ENCODE measurements at regions not wholly inside any gene's neighbourhood (a gene's known extent, or its start where the extent isn't known, plus 50 kb on each side); places are given as distances from the start of the nearest gene placed in this dataset.

DNA sequence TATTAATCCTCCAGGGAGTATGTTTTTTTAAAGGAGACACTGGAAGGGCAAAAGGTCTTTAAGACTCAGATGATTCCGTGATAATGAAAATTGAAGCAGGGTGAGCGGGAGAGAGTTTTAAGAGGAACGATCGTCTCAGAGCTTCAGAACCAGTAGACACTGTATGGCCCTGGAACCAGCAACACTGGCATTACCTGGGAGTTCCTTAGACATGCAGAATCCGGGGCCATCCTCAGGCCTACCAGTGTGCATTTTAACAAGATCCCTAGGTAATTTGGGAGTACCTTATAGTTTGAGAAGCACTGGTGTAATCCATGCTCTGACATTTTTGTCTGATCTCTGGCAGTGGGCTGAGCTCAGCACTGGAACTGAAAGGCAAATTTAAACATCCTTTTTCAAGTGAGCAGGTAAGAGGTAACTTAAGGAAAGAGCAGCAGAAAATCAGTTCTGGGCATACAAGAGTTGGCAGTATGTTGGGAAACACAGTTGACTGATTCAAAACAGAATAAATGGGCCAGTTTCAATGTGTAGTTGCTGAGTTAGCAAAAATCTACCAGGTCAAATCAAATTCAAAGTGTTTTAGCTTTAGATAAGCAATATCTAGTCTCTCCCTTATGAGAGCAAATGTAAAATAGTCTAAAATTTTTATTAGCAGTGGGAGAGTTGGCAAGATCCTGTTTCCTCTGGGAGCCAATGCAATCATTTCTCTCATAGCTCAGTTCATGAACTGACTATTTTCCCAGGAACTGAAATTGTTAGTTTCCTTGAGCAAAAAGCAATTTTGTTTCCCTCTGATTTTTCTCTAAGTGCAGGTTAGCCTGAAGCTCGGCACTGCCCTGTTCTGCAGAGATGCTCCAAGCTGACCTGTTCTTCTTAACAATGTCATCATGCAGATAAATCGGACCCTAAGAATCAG lies 97.2 kb upstream of the ELMO1 start:
- TF ChIP-seq, protein P1, sequence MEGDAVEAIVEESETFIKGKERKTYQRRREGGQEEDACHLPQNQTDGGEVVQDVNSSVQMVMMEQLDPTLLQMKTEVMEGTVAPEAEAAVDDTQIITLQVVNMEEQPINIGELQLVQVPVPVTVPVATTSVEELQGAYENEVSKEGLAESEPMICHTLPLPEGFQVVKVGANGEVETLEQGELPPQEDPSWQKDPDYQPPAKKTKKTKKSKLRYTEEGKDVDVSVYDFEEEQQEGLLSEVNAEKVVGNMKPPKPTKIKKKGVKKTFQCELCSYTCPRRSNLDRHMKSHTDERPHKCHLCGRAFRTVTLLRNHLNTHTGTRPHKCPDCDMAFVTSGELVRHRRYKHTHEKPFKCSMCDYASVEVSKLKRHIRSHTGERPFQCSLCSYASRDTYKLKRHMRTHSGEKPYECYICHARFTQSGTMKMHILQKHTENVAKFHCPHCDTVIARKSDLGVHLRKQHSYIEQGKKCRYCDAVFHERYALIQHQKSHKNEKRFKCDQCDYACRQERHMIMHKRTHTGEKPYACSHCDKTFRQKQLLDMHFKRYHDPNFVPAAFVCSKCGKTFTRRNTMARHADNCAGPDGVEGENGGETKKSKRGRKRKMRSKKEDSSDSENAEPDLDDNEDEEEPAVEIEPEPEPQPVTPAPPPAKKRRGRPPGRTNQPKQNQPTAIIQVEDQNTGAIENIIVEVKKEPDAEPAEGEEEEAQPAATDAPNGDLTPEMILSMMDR (IDR thresholded peaks at IDR 0.05) = no peak
- no peak overlapping the region for H3K4me3 Mint-ChIP-seq
- no peak for ATAC-seq (ENCODE audit: poor library complexity)
- no peaks in the 10 kb centered on the region for H3K27me3 Mint-ChIP-seq
- Histone ChIP-seq H3K27me3 (ENCODE audit: control insufficient read depth in 1 of 2, insufficient read depth in 2 of 2, low read length in 2 of 2) (no peaks in the 10 kb centered on the region), H3K4me1 (ENCODE audit: insufficient read depth, low read length) (no peaks in the 10 kb centered on the region), H3K4me3 (ENCODE audit: low read length) (no peak overlapping the region), H3K27ac (ENCODE audit: low read depth in 1 of 2, low read length in 2 of 2) (no peak overlapping the region), H3K9me3 (ENCODE audit: control insufficient read depth in 1 of 2, insufficient read depth in 1 of 2, low read length in 2 of 2) (peaks cover 0 to 4% of the 10 kb centered on the region in 2 experiments), H3K36me3 (ENCODE audit: insufficient read depth, low read length) (no peaks in the 10 kb centered on the region)
- no peak overlapping the region for H3K27ac Mint-ChIP-seq
- no peak for DNase-seq
- no peaks in the 10 kb centered on the region for H3K36me3 Mint-ChIP-seq (ENCODE audit: low read depth)
- ChIA-PET POLR2A (no interaction called here), CTCF (no interaction called here)
- intact Hi-C loops (cut with DNase I, micrococcal nuclease) = no loop called here
- no peaks in the 10 kb centered on the region for H3K9me3 Mint-ChIP-seq
- H3K4me1 Mint-ChIP-seq (ENCODE audit: low read depth) = no peaks in the 10 kb centered on the region

DNA sequence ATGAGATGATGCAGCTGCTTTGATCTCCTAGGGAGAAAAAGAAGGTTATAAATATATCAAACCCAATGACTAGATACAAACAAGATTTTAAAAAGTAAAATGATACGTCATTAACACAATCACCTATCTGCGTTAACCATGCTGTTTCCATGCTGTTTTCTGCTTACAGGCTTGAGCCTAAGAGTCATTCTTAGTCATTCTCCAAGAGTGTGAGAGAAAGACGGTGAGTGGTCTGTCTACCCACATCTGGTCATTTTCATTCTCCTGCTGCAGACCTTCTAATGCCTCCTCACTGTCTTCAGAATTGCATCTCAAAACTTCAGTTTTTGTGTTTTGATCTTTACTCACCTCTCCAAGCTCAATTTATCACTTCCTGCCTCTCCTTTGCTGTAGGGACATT lies 98.0 kb upstream of the ELMO1 start:
- Mint-ChIP-seq H3K4me3 (no peak overlapping the region), H3K27me3 (no peaks in the 10 kb centered on the region), H3K4me1 (ENCODE audit: low read depth) (no peaks in the 10 kb centered on the region), H3K36me3 (ENCODE audit: low read depth) (no peaks in the 10 kb centered on the region), H3K9me3 (no peaks in the 10 kb centered on the region), H3K27ac (no peak overlapping the region)
- no peak for ATAC-seq (ENCODE audit: poor library complexity)
- TF ChIP-seq, protein P1 (IDR thresholded peaks at IDR 0.05) = no peak
- Histone ChIP-seq H3K27me3 (ENCODE audit: control insufficient read depth in 1 of 2, insufficient read depth in 2 of 2, low read length in 2 of 2) (no peaks in the 10 kb centered on the region), H3K36me3 (ENCODE audit: insufficient read depth, low read length) (no peaks in the 10 kb centered on the region), H3K4me1 (ENCODE audit: insufficient read depth, low read length) (no peaks in the 10 kb centered on the region), H3K4me3 (ENCODE audit: low read length) (no peak overlapping the region), H3K27ac (ENCODE audit: low read depth in 1 of 2, low read length in 2 of 2) (no peak overlapping the region), H3K9me3 (ENCODE audit: control insufficient read depth in 1 of 2, insufficient read depth in 1 of 2, low read length in 2 of 2) (no peaks in the 10 kb centered on the region)
- DNase-seq = no peak
- ChIA-PET CTCF (no interaction called here), POLR2A (no interaction called here)
- intact Hi-C loops (cut with DNase I, micrococcal nuclease) = no loop called here

DNA sequence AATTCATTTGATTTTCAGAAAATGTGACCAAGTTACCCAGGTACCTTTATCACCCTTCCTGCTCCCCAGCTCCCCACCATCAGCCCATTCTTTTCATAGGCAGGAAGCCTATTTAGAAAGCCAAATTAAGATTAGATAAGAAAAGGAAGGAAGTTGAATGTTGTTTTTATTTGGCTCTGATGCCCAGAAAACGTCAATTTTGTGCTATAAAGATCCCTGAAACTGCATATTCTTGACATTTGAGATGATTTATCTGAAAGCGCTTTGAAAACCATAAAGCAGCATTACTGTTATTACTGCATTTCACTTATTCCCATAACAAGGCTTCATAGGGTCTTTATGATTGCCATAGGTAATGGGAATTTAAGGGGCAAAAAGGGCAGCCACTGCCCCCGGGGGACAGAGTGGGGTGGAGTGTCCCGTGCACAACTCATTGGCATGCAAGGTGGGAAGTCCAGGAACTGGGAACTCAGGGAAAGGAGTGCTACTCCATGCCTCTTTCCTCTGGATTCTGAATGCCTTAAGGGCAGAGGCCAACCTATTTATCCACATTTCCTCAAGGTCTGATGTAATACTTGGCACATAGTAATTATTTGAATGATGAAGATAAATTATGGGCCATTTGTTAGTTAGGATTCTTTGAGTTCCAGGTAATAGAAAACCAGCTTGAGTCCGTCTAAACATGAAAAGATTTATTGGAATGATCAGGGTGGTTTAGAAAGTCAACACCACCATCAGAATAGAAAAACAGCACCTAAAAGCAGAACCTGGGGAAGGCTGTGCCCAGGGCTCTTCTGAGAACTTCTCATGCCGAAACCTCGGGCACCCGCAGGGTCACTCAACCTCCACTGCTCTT lies 100.6 kb upstream of the ELMO1 start:
- no peak for DNase-seq
- Mint-ChIP-seq H3K27me3 (no peaks in the 10 kb centered on the region), H3K4me1 (ENCODE audit: low read depth) (no peaks in the 10 kb centered on the region), H3K36me3 (ENCODE audit: low read depth) (no peaks in the 10 kb centered on the region), H3K4me3 (no peak overlapping the region), H3K9me3 (no peaks in the 10 kb centered on the region), H3K27ac (no peak overlapping the region)
- Histone ChIP-seq H3K27me3 (ENCODE audit: control insufficient read depth in 1 of 2, insufficient read depth in 2 of 2, low read length in 2 of 2) (no peaks in the 10 kb centered on the region), H3K4me1 (ENCODE audit: insufficient read depth, low read length) (no peaks in the 10 kb centered on the region), H3K4me3 (ENCODE audit: low read length) (no peak overlapping the region), H3K36me3 (ENCODE audit: insufficient read depth, low read length) (no peaks in the 10 kb centered on the region), H3K27ac (ENCODE audit: low read depth in 1 of 2, low read length in 2 of 2) (no peak overlapping the region), H3K9me3 (ENCODE audit: control insufficient read depth in 1 of 2, insufficient read depth in 1 of 2, low read length in 2 of 2) (no peaks in the 10 kb centered on the region)
- intact Hi-C loops (cut with DNase I, micrococcal nuclease) = no loop called here
- ATAC-seq (ENCODE audit: poor library complexity) = no peak
- TF ChIP-seq, protein P1 (IDR thresholded peaks at IDR 0.05) = no peak
- ChIA-PET CTCF (no interaction called here), POLR2A (no interaction called here)
